ENCODE measurements at regions not wholly inside any gene's neighbourhood (a gene's known extent, or its start where the extent isn't known, plus 50 kb on each side); places are given as distances from the start of the nearest gene placed in this dataset.

GRCh38 chr13:58587183-58587582, 955.6 kb downstream of the PCDH17 start:
- intact Hi-C loops (cut with DNase I) = no loop called here
- H3K4me3 ChIP-seq = no peak overlapping the region
- no peak for DNase-seq
- TF ChIP-seq POLR2A (IDR thresholded peaks at IDR 0.05) = no peak
- H3K36me3 ChIP-seq = no peaks in the 10 kb centered on the region
- WGBS, 3 donors = 77 to 87% (median 81%) methylated on average over 2 of the region's 2 CpGs
- no peaks in the 10 kb centered on the region for H3K9me3 ChIP-seq
- no peaks in the 10 kb centered on the region for H3K27me3 ChIP-seq
- H3K4me1 ChIP-seq (ENCODE audit: insufficient read depth) = no peaks in the 10 kb centered on the region
- no peak overlapping the region for H3K27ac ChIP-seq

- no peaks in the 10 kb centered on the region for H3K27me3 ChIP-seq
- no peak for DNase-seq
- intact Hi-C loops (cut with DNase I) = no loop called here
- no peaks in the 10 kb centered on the region for H3K9me3 ChIP-seq
- H3K4me1 ChIP-seq (ENCODE audit: insufficient read depth) = no peaks in the 10 kb centered on the region
- no peak for TF ChIP-seq EP300 (IDR thresholded peaks at IDR 0.05)
- TF ChIP-seq POLR2A (IDR thresholded peaks at IDR 0.05) = no peak
- TF ChIP-seq CTCF (IDR thresholded peaks at IDR 0.05) = no peak
- no peak overlapping the region for H3K4me3 ChIP-seq
- H3K36me3 ChIP-seq = no peaks in the 10 kb centered on the region
- H3K27ac ChIP-seq = no peak overlapping the region
Measured at GRCh38 chr13:58592052-58592451, 960.5 kb downstream of the PCDH17 start.

- no peaks in the 10 kb centered on the region for H3K4me1 ChIP-seq (ENCODE audit: insufficient read depth)
- H3K9me3 ChIP-seq = no peaks in the 10 kb centered on the region
- DNase-seq = no peak
- no peaks in the 10 kb centered on the region for H3K36me3 ChIP-seq
- no peak overlapping the region for H3K27ac ChIP-seq
- 45 to 52% (median 48%) methylated on average over 1 of the region's 1 CpG for WGBS, 3 donors
- no peak overlapping the region for H3K4me3 ChIP-seq
- H3K27me3 ChIP-seq = no peaks in the 10 kb centered on the region
- no peak for TF ChIP-seq EP300 (IDR thresholded peaks at IDR 0.05)
- TF ChIP-seq CTCF (IDR thresholded peaks at IDR 0.05) = no peak
- no peak for TF ChIP-seq POLR2A (IDR thresholded peaks at IDR 0.05)
- intact Hi-C loops (cut with DNase I) = no loop called here
Measured at GRCh38 chr13:58592786-58593185, 961.2 kb downstream of the PCDH17 start.

- no peaks in the 10 kb centered on the region for H3K4me1 ChIP-seq (ENCODE audit: insufficient read depth)
- DNase-seq = no peak
- no peak overlapping the region for H3K4me3 ChIP-seq
- no peaks in the 10 kb centered on the region for H3K9me3 ChIP-seq
- H3K36me3 ChIP-seq = no peaks in the 10 kb centered on the region
- H3K27ac ChIP-seq = no peak overlapping the region
- no peak for TF ChIP-seq CTCF (IDR thresholded peaks at IDR 0.05)
- TF ChIP-seq EP300 (IDR thresholded peaks at IDR 0.05) = no peak
- TF ChIP-seq POLR2A (IDR thresholded peaks at IDR 0.05) = no peak
- H3K27me3 ChIP-seq = no peaks in the 10 kb centered on the region
- 47 to 51% (median 49%) methylated on average over 5 of the region's 5 CpGs for WGBS, 3 donors
- intact Hi-C loops (cut with DNase I) = no loop called here
Measured at GRCh38 chr13:58594747-58595600, 963.4 kb downstream of the PCDH17 start.

- no peak for DNase-seq
- WGBS, 3 donors = 82 to 91% (median 88%) methylated on average over 2 of the region's 2 CpGs
- H3K9me3 ChIP-seq = no peaks in the 10 kb centered on the region
- no peak overlapping the region for H3K4me3 ChIP-seq
- intact Hi-C loops (cut with DNase I) = no loop called here
- H3K36me3 ChIP-seq = no peaks in the 10 kb centered on the region
- H3K4me1 ChIP-seq (ENCODE audit: insufficient read depth) = no peaks in the 10 kb centered on the region
- TF ChIP-seq POLR2A (IDR thresholded peaks at IDR 0.05) (no peak), CTCF (IDR thresholded peaks at IDR 0.05) (no peak), EP300 (IDR thresholded peaks at IDR 0.05) (no peak)
- H3K27ac ChIP-seq = no peak overlapping the region
- H3K27me3 ChIP-seq = no peaks in the 10 kb centered on the region
Measured at GRCh38 chr13:58597552-58597951, 966.0 kb downstream of the PCDH17 start.
